H9 (cell line): ENCODE measurements at regions not wholly inside any gene's neighbourhood (a gene's known extent, or its start where the extent isn't known, plus 50 kb on each side); places are given as distances from the start of the nearest gene placed in this dataset.

ENCODE experiments used
- DNase-seq: peaks from one replicate; pipeline ENCODE4 v3.0.0-alpha.2; 2017
- H2AFZ ChIP-seq: one replicate; pipeline ENCODE4 v1.6.1; 2013; ENCODE audit warnings: mild to moderate bottlenecking, low read length, control low read depth, moderate library complexity
- H2AK5ac ChIP-seq: 2 replicates; pipeline ENCODE4 v1.6.1; 2013; ENCODE audit warnings: low read length, control low read depth, mixed read lengths; ENCODE audit not compliant: insufficient read length
- H2BK120ac ChIP-seq: one replicate; pipeline ENCODE4 v1.6.1; 2013; ENCODE audit warnings: low read depth, mild to moderate bottlenecking, low read length, control low read depth, inconsistent platforms; ENCODE audit not compliant: poor library complexity, severe bottlenecking
- H2BK12ac ChIP-seq: 2 replicates; pipeline ENCODE4 v1.6.1; 2013; ENCODE audit warnings: low read length, control low read depth, mixed read lengths, low read depth; ENCODE audit not compliant: insufficient read length
- H2BK15ac ChIP-seq: 2 replicates; pipeline ENCODE4 v1.6.1; 2013; ENCODE audit warnings: low read depth, low read length, control low read depth
- H2BK20ac ChIP-seq: one replicate; pipeline ENCODE4 v1.6.1; 2013; ENCODE audit warnings: low read depth, mild to moderate bottlenecking, low read length, control low read depth, inconsistent platforms; ENCODE audit not compliant: poor library complexity, severe bottlenecking
- H2BK5ac ChIP-seq: 2 replicates; pipeline ENCODE4 v1.6.1; 2013; ENCODE audit warnings: low read length, control low read depth, mixed read lengths; ENCODE audit not compliant: insufficient read length
- H3K14ac ChIP-seq: 2 replicates; pipeline ENCODE4 v1.6.1; 2013; ENCODE audit warnings: low read length, control low read depth; ENCODE audit not compliant: insufficient read depth
- H3K18ac ChIP-seq: 2 replicates; pipeline ENCODE4 v1.6.1; 2013; ENCODE audit warnings: low read depth, mild to moderate bottlenecking, mixed read lengths, low read length, control low read depth; ENCODE audit not compliant: insufficient read length
- H3K23ac ChIP-seq: 2 replicates; pipeline ENCODE4 v1.6.1; 2013; ENCODE audit warnings: low read length, control low read depth, mixed read lengths, low read depth; ENCODE audit not compliant: insufficient read length
- H3K23me2 ChIP-seq: 2 replicates; pipeline ENCODE4 v1.6.1; 2013; ENCODE audit warnings: low read depth, mild to moderate bottlenecking, mixed read lengths, low read length, control low read depth; ENCODE audit not compliant: insufficient read length, poor library complexity, severe bottlenecking
- H3K27ac ChIP-seq: 2 replicates; pipeline ENCODE4 v1.5.1; 2013; ENCODE audit warnings: low read length, control low read depth, mixed read lengths, low read depth; ENCODE audit not compliant: insufficient read length
- H3K27me3 ChIP-seq: 2 replicates; pipeline ENCODE4 v1.6.1; 2013; ENCODE audit warnings: low read length, control low read depth, inconsistent platforms; ENCODE audit not compliant: insufficient read depth
- H3K4ac ChIP-seq: 2 replicates; pipeline ENCODE4 v1.6.1; 2013; ENCODE audit warnings: low read depth, mild to moderate bottlenecking, control low read depth, inconsistent platforms, low read length, moderate library complexity
- H3K4me1 ChIP-seq: 2 replicates; pipeline ENCODE4 v1.6.1; 2013; ENCODE audit warnings: low read length, control low read depth, inconsistent platforms; ENCODE audit not compliant: insufficient read depth
- H3K4me2 ChIP-seq: 2 replicates; pipeline ENCODE4 v1.6.1; 2013; ENCODE audit warnings: low read length, control low read depth, mixed read lengths; ENCODE audit not compliant: insufficient read length, insufficient read depth
- H3K56ac ChIP-seq: 2 replicates; pipeline ENCODE4 v1.6.1; 2013; ENCODE audit warnings: low read depth, mild to moderate bottlenecking, mixed read lengths, low read length, control low read depth; ENCODE audit not compliant: insufficient read length
- H3K79me1 ChIP-seq: 2 replicates; pipeline ENCODE4 v1.6.1; 2013; ENCODE audit warnings: low read depth, mild to moderate bottlenecking, moderate library complexity, low read length, control low read depth, inconsistent platforms; ENCODE audit not compliant: insufficient read depth, poor library complexity, severe bottlenecking
- H3K79me2 ChIP-seq: 2 replicates; pipeline ENCODE4 v1.6.1; 2013; ENCODE audit warnings: low read length, control low read depth, inconsistent platforms; ENCODE audit not compliant: insufficient read depth
- H3K9ac ChIP-seq: 2 replicates; pipeline ENCODE4 v1.6.1; 2013; ENCODE audit warnings: low read length, control low read depth, mixed read lengths; ENCODE audit not compliant: insufficient read length; ENCODE audit errors: extremely low read depth
- H3K9me3 ChIP-seq: one replicate; pipeline ENCODE4 v1.6.1; 2013; ENCODE audit warnings: low read depth, low read length, inconsistent platforms; ENCODE audit not compliant: control insufficient read depth
- H3T11ph ChIP-seq: one replicate; pipeline ENCODE4 v1.6.1; 2013; ENCODE audit warnings: mild to moderate bottlenecking, low read length, control low read depth, inconsistent platforms
- H4K20me1 ChIP-seq: one replicate; pipeline ENCODE4 v1.6.1; 2013; ENCODE audit not compliant: control insufficient read depth, insufficient read length, insufficient read depth
- H4K5ac ChIP-seq: 2 replicates; pipeline ENCODE4 v1.6.1; 2013; ENCODE audit warnings: low read depth, mild to moderate bottlenecking, mixed read lengths, low read length, control low read depth; ENCODE audit not compliant: insufficient read length
- H4K8ac ChIP-seq: replicated peaks from 2 replicates; pipeline ENCODE4 v1.6.1; 2013; ENCODE audit warnings: low read length, control low read depth, mixed read lengths, low read depth; ENCODE audit not compliant: insufficient read length
- H4K91ac ChIP-seq: 2 replicates; pipeline ENCODE4 v1.6.1; 2013; ENCODE audit warnings: low read depth, mild to moderate bottlenecking, moderate library complexity, mixed read lengths, low read length, control low read depth; ENCODE audit not compliant: insufficient read length
- H3K27ac Mint-ChIP-seq, 3 experiments: 2 replicates in 2 of 3; 3 replicates in 1 of 3; pipeline ENCODE4 v1.8.0; 2020 to 2021; ENCODE audit warnings: mixed read lengths in 3 of 3, mild to moderate bottlenecking in 1 of 3, moderate library complexity in 1 of 3
- H3K27me3 Mint-ChIP-seq: 2 replicates; pipeline ENCODE4 v1.8.0; 2021; ENCODE audit warnings: low read depth, mild to moderate bottlenecking, moderate library complexity, mixed read lengths
- H3K36me3 Mint-ChIP-seq, 3 experiments: 2 replicates in 2 of 3; 3 replicates in 1 of 3; pipeline ENCODE4 v1.8.0; 2020 to 2021; ENCODE audit warnings: low read depth in 3 of 3, mixed read lengths in 3 of 3; ENCODE audit not compliant: insufficient read depth in 1 of 3
- H3K4me1 Mint-ChIP-seq, 2 experiments: 2 replicates each; pipeline ENCODE4 v1.8.0; 2020; ENCODE audit warnings: mixed read lengths in 2 of 2
- H3K4me3 Mint-ChIP-seq, 2 experiments: 2 replicates in 1 of 2; 3 replicates in 1 of 2; pipeline ENCODE4 v1.8.0; 2020 to 2021; ENCODE audit warnings: mild to moderate bottlenecking in 2 of 2, mixed read lengths in 2 of 2, moderate library complexity in 1 of 2
- H3K9me3 Mint-ChIP-seq, 2 experiments: 2 replicates in 1 of 2; 3 replicates in 1 of 2; pipeline ENCODE4 v1.8.0; 2020; ENCODE audit warnings: mild to moderate bottlenecking in 2 of 2, mixed read lengths in 2 of 2, moderate library complexity in 1 of 2
- WGBS: extraction: QIAGEN DNeasy Blood & Tissue Kit; methylation state at CpG from one replicate; pipeline ENCODE4 v1.1.7; 2013; ENCODE audit warnings: missing lambda C conversion rate, low lambda C conversion rate, mixed read lengths; ENCODE audit not compliant: insufficient read length; ENCODE audit errors: extremely low coverage; 5-methylcytosine and 5-hydroxymethylcytosine counted together
- TF ChIP-seq, protein P1 (sequence below): fragments of 200-600 bp; sonication (generic); conservative IDR thresholded peaks from 3 replicates; pipeline ENCODE4 v1.8.0; 2021; ENCODE audit warnings: antibody characterized with exemption, mild to moderate bottlenecking

DNA sequence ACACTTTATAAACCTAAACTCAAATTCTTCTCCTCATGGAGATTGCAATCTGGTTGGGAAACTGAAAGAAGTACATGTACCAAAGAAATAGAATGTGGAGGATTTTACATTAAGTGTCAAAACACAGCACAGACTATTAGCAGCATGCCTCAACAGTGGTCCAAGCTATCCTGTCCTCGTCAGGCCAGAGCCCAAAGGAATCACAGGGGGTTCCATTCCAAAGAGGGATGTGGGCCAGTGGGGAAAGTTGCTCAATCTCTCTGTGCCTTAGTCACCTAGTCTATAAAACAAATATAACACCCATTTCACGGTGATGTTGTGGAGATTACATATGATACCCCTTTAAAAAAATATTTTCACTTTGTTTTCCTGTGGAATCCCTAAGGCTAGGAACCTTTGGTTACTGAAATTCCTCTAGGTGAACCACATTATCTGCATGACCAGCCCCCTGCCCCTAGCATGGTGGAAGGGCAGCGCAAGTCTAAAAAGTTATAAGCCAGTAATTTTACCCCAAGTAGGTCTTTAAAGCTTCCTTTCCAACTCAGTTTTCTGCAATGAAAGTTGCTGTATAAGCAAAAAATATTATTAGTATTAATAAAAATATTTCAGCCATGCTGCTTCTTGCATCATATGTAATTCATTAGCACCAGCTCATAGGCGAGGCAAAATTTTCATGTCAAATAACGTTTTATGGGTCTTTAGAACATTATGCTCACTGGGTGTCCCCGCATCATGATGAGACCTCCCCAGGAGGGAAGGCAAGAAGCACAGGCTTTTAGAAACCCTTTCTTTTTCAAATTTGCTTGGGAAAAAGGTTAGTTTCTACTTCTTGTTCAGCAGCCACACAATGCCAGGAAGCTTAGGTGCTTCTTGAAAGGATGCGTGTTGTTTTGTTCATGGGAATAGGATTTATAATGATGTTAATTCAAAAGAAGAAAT is 548.8 kb upstream of the PKN2 start:
- Mint-ChIP-seq H3K9me3 (peaks cover 9 to 11% of the 10 kb centered on the region in 2 experiments), H3K27ac (peak overlapping the region; percentile 59 to 89 (median 86); a peak in 5 of 7 replicates), H3K4me3 (no peak overlapping the region), H3K27me3 (no peaks in the 10 kb centered on the region), H3K4me1 (peaks cover 43 to 47% of the 10 kb centered on the region in 2 experiments), H3K36me3 (peaks cover 4 to 17% (median 10%) of the 10 kb centered on the region in 3 experiments; a peak in 6 of 7 replicates)
- no peak overlapping the region for H2BK120ac ChIP-seq
- no peak overlapping the region for H4K5ac ChIP-seq
- H2BK20ac ChIP-seq, result no peak overlapping the region
- H3K27ac ChIP-seq, result no peak overlapping the region
- H2BK12ac ChIP-seq, result no peak overlapping the region
- H3K79me1 ChIP-seq, result no peaks in the 10 kb centered on the region
- H3K4me1 ChIP-seq, result peaks cover 5% of the 10 kb centered on the region; the same call in 1 of the 2 replicates
- H3K14ac ChIP-seq, result no peak overlapping the region
- no peak overlapping the region for H4K8ac ChIP-seq
- H2BK15ac ChIP-seq, result no peak overlapping the region
- H3K79me2 ChIP-seq, result no peaks in the 10 kb centered on the region
- H3K18ac ChIP-seq, result no peak overlapping the region
- H3K23me2 ChIP-seq, result no peaks in the 10 kb centered on the region
- H3K4ac ChIP-seq, result no peak overlapping the region
- no CpG with 5 or more reads among the region's 7 CpGs for WGBS
- no peak overlapping the region for H2AK5ac ChIP-seq
- H2BK5ac ChIP-seq, result no peak overlapping the region
- no peak overlapping the region for H3K9ac ChIP-seq
- TF ChIP-seq, protein P1, sequence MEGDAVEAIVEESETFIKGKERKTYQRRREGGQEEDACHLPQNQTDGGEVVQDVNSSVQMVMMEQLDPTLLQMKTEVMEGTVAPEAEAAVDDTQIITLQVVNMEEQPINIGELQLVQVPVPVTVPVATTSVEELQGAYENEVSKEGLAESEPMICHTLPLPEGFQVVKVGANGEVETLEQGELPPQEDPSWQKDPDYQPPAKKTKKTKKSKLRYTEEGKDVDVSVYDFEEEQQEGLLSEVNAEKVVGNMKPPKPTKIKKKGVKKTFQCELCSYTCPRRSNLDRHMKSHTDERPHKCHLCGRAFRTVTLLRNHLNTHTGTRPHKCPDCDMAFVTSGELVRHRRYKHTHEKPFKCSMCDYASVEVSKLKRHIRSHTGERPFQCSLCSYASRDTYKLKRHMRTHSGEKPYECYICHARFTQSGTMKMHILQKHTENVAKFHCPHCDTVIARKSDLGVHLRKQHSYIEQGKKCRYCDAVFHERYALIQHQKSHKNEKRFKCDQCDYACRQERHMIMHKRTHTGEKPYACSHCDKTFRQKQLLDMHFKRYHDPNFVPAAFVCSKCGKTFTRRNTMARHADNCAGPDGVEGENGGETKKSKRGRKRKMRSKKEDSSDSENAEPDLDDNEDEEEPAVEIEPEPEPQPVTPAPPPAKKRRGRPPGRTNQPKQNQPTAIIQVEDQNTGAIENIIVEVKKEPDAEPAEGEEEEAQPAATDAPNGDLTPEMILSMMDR, result no peak
- no peak overlapping the region for H3K56ac ChIP-seq
- H2AFZ ChIP-seq, result no peak overlapping the region
- no peak overlapping the region for H4K91ac ChIP-seq
- DNase-seq, result no peak
- H4K20me1 ChIP-seq, result no peaks in the 10 kb centered on the region
- no peaks in the 10 kb centered on the region for H3K27me3 ChIP-seq
- no peak overlapping the region for H3K4me2 ChIP-seq
- H3K9me3 ChIP-seq, result no peaks in the 10 kb centered on the region
- no peak overlapping the region for H3T11ph ChIP-seq
- no peak overlapping the region for H3K23ac ChIP-seq
